Liver (tissue), 7 donors: ENCODE measurements at regions not wholly inside any gene's neighbourhood (a gene's known extent, or its start where the extent isn't known, plus 50 kb on each side); places are given as distances from the start of the nearest gene placed in this dataset.

Experiments
- DNase-seq: peaks from one replicate; pipeline ENCODE4 v3.0.0-alpha.2; 2017; ENCODE audit warnings: low spot score
- H3K27ac ChIP-seq, 2 donors: one replicate each; pipeline ENCODE4 v1.7.0; 2013; ENCODE audit warnings: inconsistent platforms in 2 of 2, low read length in 2 of 2, control low read depth in 1 of 2, low read depth in 1 of 2, mild to moderate bottlenecking in 1 of 2
- H3K27me3 ChIP-seq, 4 donors: one replicate each; pipeline versions ENCODE4 v1.6.1 to v1.7.0; 2013; ENCODE audit warnings: low read length in 3 of 4, inconsistent platforms in 1 of 4, mild to moderate bottlenecking in 1 of 4, moderate library complexity in 1 of 4; ENCODE audit not compliant: control insufficient read depth in 4 of 4, insufficient read depth in 4 of 4
- H3K36me3 ChIP-seq, 4 donors: one replicate each; pipeline versions ENCODE4 v1.6.1 to v1.7.0; 2013; ENCODE audit warnings: low read length in 3 of 4, mild to moderate bottlenecking in 3 of 4, low read depth in 1 of 4, moderate library complexity in 1 of 4; ENCODE audit not compliant: control insufficient read depth in 4 of 4, insufficient read depth in 3 of 4
- H3K4me1 ChIP-seq, 4 donors: one replicate each; pipeline versions ENCODE4 v1.6.1 to v1.7.0; 2013; ENCODE audit warnings: low read length in 3 of 4, mild to moderate bottlenecking in 3 of 4, moderate library complexity in 1 of 4; ENCODE audit not compliant: control insufficient read depth in 4 of 4, insufficient read depth in 4 of 4
- H3K4me3 ChIP-seq, 3 donors: one replicate each; pipeline versions ENCODE4 v1.6.1 to v1.7.0; 2013; ENCODE audit warnings: low read length in 3 of 3, control low read depth in 1 of 3, low read depth in 1 of 3, mild to moderate bottlenecking in 1 of 3
- H3K9ac ChIP-seq, 2 donors: one replicate each; pipeline ENCODE4 v1.7.0; 2013; ENCODE audit warnings: low read length in 2 of 2, mild to moderate bottlenecking in 2 of 2, moderate library complexity in 2 of 2, control low read depth in 1 of 2, low read depth in 1 of 2
- H3K9me3 ChIP-seq, 4 donors: one replicate each; pipeline versions ENCODE4 v1.6.1 to v1.7.0; 2013; ENCODE audit warnings: low read length in 3 of 4; ENCODE audit not compliant: control insufficient read depth in 4 of 4
- ATF3 ChIP-seq: IDR thresholded peaks from 2 replicates; pipeline ENCODE4 v1.6.1; 2016; ENCODE audit warnings: antibody characterized with exemption
- EGR1 ChIP-seq, 2 donors: IDR thresholded peaks; 2 replicates each; pipeline ENCODE4 v1.6.1; 2016 to 2018; ENCODE audit warnings: antibody characterized with exemption in 2 of 2, low read depth in 2 of 2
- GABPA ChIP-seq, 2 donors: IDR thresholded peaks in 1 of 2; conservative IDR thresholded peaks in 1 of 2; 2 replicates each; pipeline ENCODE4 v1.6.1; 2016; ENCODE audit warnings: antibody characterized with exemption in 2 of 2, mild to moderate bottlenecking in 1 of 2, moderate library complexity in 1 of 2
- HNF4A ChIP-seq, 2 donors: conservative IDR thresholded peaks; 2 replicates each; pipeline ENCODE4 v1.6.1; 2016; ENCODE audit warnings: antibody characterized with exemption in 2 of 2, mild to moderate bottlenecking in 2 of 2
- HNF4G ChIP-seq: IDR thresholded peaks from 2 replicates; pipeline ENCODE4 v1.6.1; 2016; ENCODE audit warnings: antibody characterized with exemption
- NR2F2 ChIP-seq: IDR thresholded peaks from 2 replicates; pipeline ENCODE4 v1.6.1; 2016; ENCODE audit warnings: antibody characterized with exemption
- RAD21 ChIP-seq, 2 donors: IDR thresholded peaks; 2 replicates each; pipeline ENCODE4 v1.6.1; 2016; ENCODE audit warnings: antibody characterized with exemption in 2 of 2, mild to moderate bottlenecking in 2 of 2
- REST ChIP-seq: IDR thresholded peaks from 2 replicates; pipeline ENCODE4 v1.6.1; 2016; ENCODE audit warnings: antibody characterized with exemption, mild to moderate bottlenecking
- SP1 ChIP-seq: IDR thresholded peaks from 2 replicates; pipeline ENCODE4 v1.6.1; 2018; ENCODE audit warnings: antibody characterized with exemption, mild to moderate bottlenecking
- TAF1 ChIP-seq: conservative IDR thresholded peaks from 2 replicates; pipeline ENCODE4 v1.6.1; 2016; ENCODE audit warnings: antibody characterized with exemption, mild to moderate bottlenecking
- YY1 ChIP-seq: IDR thresholded peaks from 2 replicates; pipeline ENCODE4 v1.6.1; 2016; ENCODE audit warnings: antibody characterized with exemption, mild to moderate bottlenecking
- WGBS: extraction: QIAGEN DNeasy Blood & Tissue Kit; methylation state at CpG from one replicate; pipeline ENCODE4 v1.1.7; 2013; 5-methylcytosine and 5-hydroxymethylcytosine counted together
- donor health status: healthy.
- donor health status: healthy.
- donor health status: healthy.
- donor health status: healthy.

DNA sequence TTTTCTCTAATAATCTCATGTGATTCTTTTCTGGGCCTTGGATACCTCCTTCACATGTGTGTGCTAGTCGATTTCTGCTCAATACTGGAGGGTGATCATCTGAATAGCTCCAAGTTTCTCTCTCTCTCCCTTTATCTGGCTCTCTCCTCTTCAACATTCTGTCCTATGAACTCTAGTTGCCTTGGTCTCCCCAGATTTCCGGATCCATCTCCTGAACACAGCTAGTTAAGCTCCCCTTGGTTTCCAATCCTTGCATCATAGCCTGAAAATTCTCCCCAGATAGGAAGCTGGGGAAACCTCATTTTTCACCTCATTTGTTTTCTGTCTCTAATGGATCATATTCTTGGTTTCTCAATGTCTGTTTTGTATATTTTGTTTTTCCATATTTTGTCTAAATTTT, 832.3 kb downstream of the MTRR start:
- no peak for TF ChIP-seq NR2F2
- TF ChIP-seq YY1 = no peak
- no peak for TF ChIP-seq RAD21 (IDR thresholded peaks at IDR 0.05)
- no peak for TF ChIP-seq HNF4A (conservative IDR thresholded peaks at IDR 0.05)
- TF ChIP-seq ATF3 = no peak
- no peak for TF ChIP-seq SP1
- no peak for TF ChIP-seq TAF1
- TF ChIP-seq HNF4G = no peak
- TF ChIP-seq REST = no peak
- 51% methylated on average over 2 of the region's 2 CpGs for WGBS

DNA sequence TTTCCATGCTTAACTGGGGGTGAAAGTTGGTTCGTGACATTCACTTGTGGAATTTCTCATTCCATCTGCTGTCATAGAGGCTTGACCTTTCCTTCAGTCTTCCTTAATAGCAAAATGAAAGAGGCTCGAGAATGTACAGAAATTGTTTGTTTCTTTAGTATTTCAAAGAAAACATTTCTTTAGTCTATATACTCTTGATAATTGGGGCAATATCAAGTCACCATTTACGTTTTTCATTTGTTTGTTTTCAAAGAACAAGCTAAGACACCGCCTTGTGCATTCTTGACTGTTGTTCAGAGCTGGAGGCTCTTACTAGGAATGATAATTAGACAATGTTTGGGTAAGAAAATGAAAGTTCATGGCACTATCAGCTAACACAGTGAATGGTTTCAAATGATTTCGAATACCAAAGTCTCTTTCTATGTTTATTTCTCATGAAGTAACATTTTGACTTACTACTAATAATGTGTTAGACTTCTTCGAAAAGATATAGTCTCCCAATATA, 835.4 kb downstream of the SEMA5A start:
- WGBS = 56% methylated on average over 6 of the region's 6 CpGs
- Histone ChIP-seq H3K36me3 (no peaks in the 10 kb centered on the region), H3K4me3 (no peak overlapping the region), H3K9ac (no peak overlapping the region), H3K4me1 (no peaks in the 10 kb centered on the region), H3K9me3 (no peaks in the 10 kb centered on the region), H3K27me3 (no peaks in the 10 kb centered on the region), H3K27ac (no peak overlapping the region)
- TF ChIP-seq REST (no peak), GABPA (IDR thresholded peaks at IDR 0.05 in 1 of 2, conservative IDR thresholded peaks at IDR 0.05 in 1 of 2) (no peak), ATF3 (no peak), EGR1 (IDR thresholded peaks at IDR 0.05; ENCODE audit: low read depth in 2 of 2) (no peak), RAD21 (IDR thresholded peaks at IDR 0.05) (no peak), NR2F2 (no peak)
- no peak for DNase-seq

More for the DNA sequence above, 832.3 kb downstream of the MTRR start:
- Histone ChIP-seq H3K9ac (no peak overlapping the region), H3K27ac (no peak overlapping the region), H3K36me3 (no peaks in the 10 kb centered on the region), H3K4me1 (no peaks in the 10 kb centered on the region), H3K9me3 (no peaks in the 10 kb centered on the region), H3K4me3 (no peak overlapping the region), H3K27me3 (no peaks in the 10 kb centered on the region)
- DNase-seq = no peak
